PC-3 (cell line): ENCODE measurements at regions not wholly inside any gene's neighbourhood (a gene's known extent, or its start where the extent isn't known, plus 50 kb on each side); places are given as distances from the start of the nearest gene placed in this dataset.

Experiments used
- EZH2 ChIP-seq: fragments of 300-600 bp; sonication (generic); IDR thresholded peaks from one replicate; pipeline ENCODE4 v1.6.1; 2017; ENCODE audit warnings: antibody characterized with exemption, mild to moderate bottlenecking, low read length; ENCODE audit not compliant: unreplicated experiment
- EZH2phosphoT487 ChIP-seq: fragments of 300-600 bp; sonication (generic); IDR thresholded peaks from 2 replicates; pipeline ENCODE4 v1.6.1; 2018; ENCODE audit warnings: mild to moderate bottlenecking, antibody characterized with exemption, low read length, borderline replicate concordance
- TF ChIP-seq, protein P1 (sequence below): fragments of 300-600 bp; sonication (generic); conservative IDR thresholded peaks from 2 replicates; pipeline ENCODE4 v1.5.1; 2017; ENCODE audit warnings: antibody characterized with exemption, low read depth, mild to moderate bottlenecking, low read length

- TF ChIP-seq, protein P1, sequence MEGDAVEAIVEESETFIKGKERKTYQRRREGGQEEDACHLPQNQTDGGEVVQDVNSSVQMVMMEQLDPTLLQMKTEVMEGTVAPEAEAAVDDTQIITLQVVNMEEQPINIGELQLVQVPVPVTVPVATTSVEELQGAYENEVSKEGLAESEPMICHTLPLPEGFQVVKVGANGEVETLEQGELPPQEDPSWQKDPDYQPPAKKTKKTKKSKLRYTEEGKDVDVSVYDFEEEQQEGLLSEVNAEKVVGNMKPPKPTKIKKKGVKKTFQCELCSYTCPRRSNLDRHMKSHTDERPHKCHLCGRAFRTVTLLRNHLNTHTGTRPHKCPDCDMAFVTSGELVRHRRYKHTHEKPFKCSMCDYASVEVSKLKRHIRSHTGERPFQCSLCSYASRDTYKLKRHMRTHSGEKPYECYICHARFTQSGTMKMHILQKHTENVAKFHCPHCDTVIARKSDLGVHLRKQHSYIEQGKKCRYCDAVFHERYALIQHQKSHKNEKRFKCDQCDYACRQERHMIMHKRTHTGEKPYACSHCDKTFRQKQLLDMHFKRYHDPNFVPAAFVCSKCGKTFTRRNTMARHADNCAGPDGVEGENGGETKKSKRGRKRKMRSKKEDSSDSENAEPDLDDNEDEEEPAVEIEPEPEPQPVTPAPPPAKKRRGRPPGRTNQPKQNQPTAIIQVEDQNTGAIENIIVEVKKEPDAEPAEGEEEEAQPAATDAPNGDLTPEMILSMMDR: no peak
- no peak for TF ChIP-seq EZH2
- no peak for TF ChIP-seq EZH2phosphoT487
Measured at GRCh38 chr3:154819491-154819890, 260.6 kb upstream of the MME start.
